Thymus (tissue), 11 donors: ENCODE measurements at regions not wholly inside any gene's neighbourhood (a gene's known extent, or its start where the extent isn't known, plus 50 kb on each side); places are given as distances from the start of the nearest gene placed in this dataset.

Experiments used
- DNase-seq, 9 donors: peaks; one replicate each; pipeline ENCODE4 v3.0.0-alpha.2; 2013; ENCODE audit warnings: low spot score in 9 of 9, low read depth in 6 of 9, missing footprints in 1 of 9
- H3K27ac ChIP-seq, 2 donors: one replicate each; pipeline ENCODE4 v1.5.1; 2013; ENCODE audit warnings: control low read depth in 1 of 2, low read depth in 1 of 2, low read length in 1 of 2, mild to moderate bottlenecking in 1 of 2, moderate library complexity in 1 of 2
- H3K27me3 ChIP-seq, 2 donors: one replicate each; pipeline ENCODE4 v1.5.1; 2013; ENCODE audit warnings: low read length in 1 of 2; ENCODE audit not compliant: control insufficient read depth in 2 of 2, insufficient read depth in 1 of 2
- H3K36me3 ChIP-seq, 2 donors: one replicate each; pipeline ENCODE4 v1.5.1; 2013; ENCODE audit warnings: low read length in 1 of 2, mild to moderate bottlenecking in 1 of 2, moderate library complexity in 1 of 2; ENCODE audit not compliant: control insufficient read depth in 2 of 2, insufficient read depth in 2 of 2
- H3K4me1 ChIP-seq, 2 donors: one replicate each; pipeline ENCODE4 v1.5.1; 2013; ENCODE audit warnings: low read length in 2 of 2; ENCODE audit not compliant: control insufficient read depth in 2 of 2, insufficient read depth in 2 of 2
- H3K4me3 ChIP-seq, 2 donors: one replicate each; pipeline ENCODE4 v1.5.1; 2013; ENCODE audit warnings: low read length in 2 of 2, control low read depth in 1 of 2, mild to moderate bottlenecking in 1 of 2
- H3K9me3 ChIP-seq, 2 donors: one replicate each; pipeline ENCODE4 v1.5.1; 2013; ENCODE audit warnings: low read length in 1 of 2, mild to moderate bottlenecking in 1 of 2; ENCODE audit not compliant: control insufficient read depth in 2 of 2, insufficient read depth in 1 of 2
- WGBS: extraction: QIAGEN DNeasy Blood & Tissue Kit; methylation state at CpG from one replicate; pipeline ENCODE4 v1.1.7; 2013; 5-methylcytosine and 5-hydroxymethylcytosine counted together
- donor health status: healthy.

- DNase-seq: no peak
- H3K4me1 ChIP-seq: no peaks in the 10 kb centered on the region
- 57% methylated on average over 14 of the region's 14 CpGs for WGBS
- H3K27ac ChIP-seq: no peak overlapping the region
- no peaks in the 10 kb centered on the region for H3K9me3 ChIP-seq
- H3K27me3 ChIP-seq: no peaks in the 10 kb centered on the region
- no peaks in the 10 kb centered on the region for H3K36me3 ChIP-seq
- H3K4me3 ChIP-seq: no peak overlapping the region
Measured at GRCh38 chr10:123450956-123451605, 215.1 kb upstream of the GPR26 start.

- Histone ChIP-seq H3K9me3 (no peaks in the 10 kb centered on the region), H3K36me3 (no peaks in the 10 kb centered on the region), H3K4me3 (no peak overlapping the region), H3K27me3 (no peaks in the 10 kb centered on the region), H3K4me1 (no peaks in the 10 kb centered on the region), H3K27ac (no peak overlapping the region)
- DNase-seq: no peak
- 84% methylated on average over 14 of the region's 14 CpGs for WGBS
Measured at GRCh38 chr10:123451618-123452245, 214.4 kb upstream of the GPR26 start.

GRCh38 chr10:123454987-123455386 is 211.2 kb upstream of the GPR26 start:
- Histone ChIP-seq H3K4me1 (no peaks in the 10 kb centered on the region), H3K27me3 (no peaks in the 10 kb centered on the region), H3K9me3 (no peaks in the 10 kb centered on the region), H3K4me3 (no peak overlapping the region), H3K27ac (no peak overlapping the region), H3K36me3 (no peaks in the 10 kb centered on the region)
- no peak for DNase-seq
- 96% methylated on average over 4 of the region's 4 CpGs for WGBS

GRCh38 chr10:123455861-123456260 is 210.3 kb upstream of the GPR26 start:
- H3K4me1 ChIP-seq: no peaks in the 10 kb centered on the region
- DNase-seq: no peak
- H3K27ac ChIP-seq: no peak overlapping the region
- H3K27me3 ChIP-seq: no peaks in the 10 kb centered on the region
- H3K4me3 ChIP-seq: no peak overlapping the region
- no peaks in the 10 kb centered on the region for H3K36me3 ChIP-seq
- no peaks in the 10 kb centered on the region for H3K9me3 ChIP-seq
- 88% methylated on average over 3 of the region's 3 CpGs for WGBS

- DNase-seq: no peak
- Histone ChIP-seq H3K9me3 (no peaks in the 10 kb centered on the region), H3K27ac (no peak overlapping the region), H3K4me3 (no peak overlapping the region), H3K4me1 (no peaks in the 10 kb centered on the region), H3K36me3 (no peaks in the 10 kb centered on the region), H3K27me3 (no peaks in the 10 kb centered on the region)
- WGBS: 78% methylated on average over 5 of the region's 5 CpGs
Measured at GRCh38 chr10:123458933-123459332, 207.2 kb upstream of the GPR26 start.

GRCh38 chr10:123459371-123460091 is 206.6 kb upstream of the GPR26 start:
- no peaks in the 10 kb centered on the region for H3K9me3 ChIP-seq

GRCh38 chr10:123462246-123462645 is 203.9 kb upstream of the GPR26 start:
- no peak overlapping the region for H3K27ac ChIP-seq
- H3K36me3 ChIP-seq: no peaks in the 10 kb centered on the region
- no peaks in the 10 kb centered on the region for H3K9me3 ChIP-seq
- no peaks in the 10 kb centered on the region for H3K4me1 ChIP-seq
- H3K4me3 ChIP-seq: no peak overlapping the region
- no peak for DNase-seq
- H3K27me3 ChIP-seq: no peaks in the 10 kb centered on the region
- WGBS: 94% methylated on average over 8 of the region's 8 CpGs

More at GRCh38 chr10:123459371-123460091, 206.6 kb upstream of the GPR26 start:
- Histone ChIP-seq H3K4me1 (no peaks in the 10 kb centered on the region), H3K36me3 (no peaks in the 10 kb centered on the region), H3K4me3 (no peak overlapping the region), H3K27me3 (no peaks in the 10 kb centered on the region), H3K27ac (no peak overlapping the region)
- WGBS: 78% methylated on average over 7 of the region's 7 CpGs
- DNase-seq: no peak

GRCh38 chr10:123462756-123463155 is 203.4 kb upstream of the GPR26 start:
- Histone ChIP-seq H3K4me1 (no peaks in the 10 kb centered on the region), H3K27ac (no peak overlapping the region), H3K4me3 (no peak overlapping the region), H3K27me3 (no peaks in the 10 kb centered on the region), H3K9me3 (no peaks in the 10 kb centered on the region), H3K36me3 (no peaks in the 10 kb centered on the region)
- no peak for DNase-seq
- 41% methylated on average over 4 of the region's 4 CpGs for WGBS

GRCh38 chr10:123463181-123463580 is 203.0 kb upstream of the GPR26 start:
- WGBS: 34% methylated on average over 3 of the region's 3 CpGs

More at GRCh38 chr10:123463181-123463580, 203.0 kb upstream of the GPR26 start:
- no peaks in the 10 kb centered on the region for H3K27me3 ChIP-seq
- no peaks in the 10 kb centered on the region for H3K9me3 ChIP-seq
- H3K27ac ChIP-seq: no peak overlapping the region
- no peak overlapping the region for H3K4me3 ChIP-seq
- no peak for DNase-seq
- no peaks in the 10 kb centered on the region for H3K36me3 ChIP-seq
- H3K4me1 ChIP-seq: no peaks in the 10 kb centered on the region
